ENCODE measurements at regions not wholly inside any gene's neighbourhood (a gene's known extent, or its start where the extent isn't known, plus 50 kb on each side); places are given as distances from the start of the nearest gene placed in this dataset.

- TF ChIP-seq CTCF (IDR thresholded peaks at IDR 0.05) (no peak), POLR2A (IDR thresholded peaks at IDR 0.05) (no peak), EP300 (IDR thresholded peaks at IDR 0.05) (no peak)
Observed at GRCh38 chrX:39425124-39425806, 624.0 kb downstream of the MID1IP1 start.
